ENCODE measurements at regions not wholly inside any gene's neighbourhood (a gene's known extent, or its start where the extent isn't known, plus 50 kb on each side); places are given as distances from the start of the nearest gene placed in this dataset.

DNA sequence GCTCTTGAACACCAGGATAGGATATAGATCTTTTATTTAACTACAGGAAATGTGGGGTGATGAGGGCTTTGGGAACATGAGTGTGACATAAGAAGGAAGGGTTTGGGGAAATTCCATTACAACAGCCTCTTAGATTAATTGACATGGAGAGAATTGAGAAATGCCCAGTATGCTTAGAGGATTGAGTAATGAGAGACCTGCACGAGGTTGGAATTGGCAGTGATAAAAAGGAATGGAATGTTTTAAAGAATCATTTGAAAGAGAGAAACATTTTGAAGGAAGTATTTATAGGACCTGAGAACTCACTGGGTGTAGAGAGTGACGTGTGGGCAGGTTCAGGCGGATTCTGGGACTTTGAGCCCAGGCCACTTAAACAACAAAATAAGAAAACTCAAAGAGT, 227.0 kb downstream of the BMP2 start:
- no peak for DNase-seq
- in situ Hi-C loops (cut with MboI; ENCODE audit: low sequenced_read_pairs), result no loop called here

More for the DNA sequence above, 227.0 kb downstream of the BMP2 start:
- no peak overlapping the region for H2AFZ ChIP-seq (replicated peaks; ENCODE audit: low read length, poor library complexity)
- no peaks in the 10 kb centered on the region for H3K79me1 ChIP-seq (ENCODE audit: low read depth in 1 of 2, low read length in 2 of 2)
- H3K4me3 ChIP-seq (ENCODE audit: insufficient read depth, low read depth, low read length), result no peak overlapping the region
- ChIA-PET CTCF (no interaction called here), POLR2A (ENCODE audit: unreplicated experiment) (no interaction called here)
- no peaks in the 10 kb centered on the region for H3K4me1 ChIP-seq (ENCODE audit: control insufficient read depth, insufficient read depth, low read length)
- no peak for ATAC-seq (ENCODE audit: low read depth)
- H2BK20ac ChIP-seq (ENCODE audit: low read depth, low read length), result no peak overlapping the region
- H3K4ac ChIP-seq (ENCODE audit: low read depth, low read length), result no peak overlapping the region
- H2BK120ac ChIP-seq (ENCODE audit: low read depth, low read length), result no peak overlapping the region
- H3K27ac ChIP-seq (ENCODE audit: insufficient read depth, low read length), result no peak overlapping the region
- TF ChIP-seq POLR2A (IDR thresholded peaks at IDR 0.05; ENCODE audit: low read depth, low read length), result no peak
- no peak for TF ChIP-seq RAD21 (IDR thresholded peaks at IDR 0.05; ENCODE audit: low read length)
- no peak for TF ChIP-seq RCOR1 (IDR thresholded peaks at IDR 0.05; ENCODE audit: insufficient replicate concordance, low read length)
- no peak for TF ChIP-seq CHD1 (IDR thresholded peaks at IDR 0.05; ENCODE audit: low read depth, low read length)
- no peak for TF ChIP-seq MXI1 (IDR thresholded peaks at IDR 0.05; ENCODE audit: borderline replicate concordance, low read depth, low read length)
- TF ChIP-seq, protein P1, sequence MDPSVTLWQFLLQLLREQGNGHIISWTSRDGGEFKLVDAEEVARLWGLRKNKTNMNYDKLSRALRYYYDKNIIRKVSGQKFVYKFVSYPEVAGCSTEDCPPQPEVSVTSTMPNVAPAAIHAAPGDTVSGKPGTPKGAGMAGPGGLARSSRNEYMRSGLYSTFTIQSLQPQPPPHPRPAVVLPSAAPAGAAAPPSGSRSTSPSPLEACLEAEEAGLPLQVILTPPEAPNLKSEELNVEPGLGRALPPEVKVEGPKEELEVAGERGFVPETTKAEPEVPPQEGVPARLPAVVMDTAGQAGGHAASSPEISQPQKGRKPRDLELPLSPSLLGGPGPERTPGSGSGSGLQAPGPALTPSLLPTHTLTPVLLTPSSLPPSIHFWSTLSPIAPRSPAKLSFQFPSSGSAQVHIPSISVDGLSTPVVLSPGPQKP (IDR thresholded peaks at IDR 0.05; ENCODE audit: borderline replicate concordance, low read depth, low read length), result no peak
- no peak for TF ChIP-seq MAZ (IDR thresholded peaks at IDR 0.05; ENCODE audit: borderline replicate concordance, low read depth, low read length)
- TF ChIP-seq, protein P2, sequence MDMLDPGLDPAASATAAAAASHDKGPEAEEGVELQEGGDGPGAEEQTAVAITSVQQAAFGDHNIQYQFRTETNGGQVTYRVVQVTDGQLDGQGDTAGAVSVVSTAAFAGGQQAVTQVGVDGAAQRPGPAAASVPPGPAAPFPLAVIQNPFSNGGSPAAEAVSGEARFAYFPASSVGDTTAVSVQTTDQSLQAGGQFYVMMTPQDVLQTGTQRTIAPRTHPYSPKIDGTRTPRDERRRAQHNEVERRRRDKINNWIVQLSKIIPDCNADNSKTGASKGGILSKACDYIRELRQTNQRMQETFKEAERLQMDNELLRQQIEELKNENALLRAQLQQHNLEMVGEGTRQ (IDR thresholded peaks at IDR 0.05; ENCODE audit: low read depth, low read length), result no peak
- TF ChIP-seq, protein P3, sequence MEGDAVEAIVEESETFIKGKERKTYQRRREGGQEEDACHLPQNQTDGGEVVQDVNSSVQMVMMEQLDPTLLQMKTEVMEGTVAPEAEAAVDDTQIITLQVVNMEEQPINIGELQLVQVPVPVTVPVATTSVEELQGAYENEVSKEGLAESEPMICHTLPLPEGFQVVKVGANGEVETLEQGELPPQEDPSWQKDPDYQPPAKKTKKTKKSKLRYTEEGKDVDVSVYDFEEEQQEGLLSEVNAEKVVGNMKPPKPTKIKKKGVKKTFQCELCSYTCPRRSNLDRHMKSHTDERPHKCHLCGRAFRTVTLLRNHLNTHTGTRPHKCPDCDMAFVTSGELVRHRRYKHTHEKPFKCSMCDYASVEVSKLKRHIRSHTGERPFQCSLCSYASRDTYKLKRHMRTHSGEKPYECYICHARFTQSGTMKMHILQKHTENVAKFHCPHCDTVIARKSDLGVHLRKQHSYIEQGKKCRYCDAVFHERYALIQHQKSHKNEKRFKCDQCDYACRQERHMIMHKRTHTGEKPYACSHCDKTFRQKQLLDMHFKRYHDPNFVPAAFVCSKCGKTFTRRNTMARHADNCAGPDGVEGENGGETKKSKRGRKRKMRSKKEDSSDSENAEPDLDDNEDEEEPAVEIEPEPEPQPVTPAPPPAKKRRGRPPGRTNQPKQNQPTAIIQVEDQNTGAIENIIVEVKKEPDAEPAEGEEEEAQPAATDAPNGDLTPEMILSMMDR (conservative IDR thresholded peaks at IDR 0.05; ENCODE audit: low read depth, low read length), result no peak
- no peak for TF ChIP-seq BHLHE40 (IDR thresholded peaks at IDR 0.05; ENCODE audit: low read depth, low read length)
- TF ChIP-seq RFX5 (IDR thresholded peaks at IDR 0.05; ENCODE audit: low read depth, low read length), result no peak
- no peak for TF ChIP-seq SMC3 (IDR thresholded peaks at IDR 0.05; ENCODE audit: low read depth, low read length)
- TF ChIP-seq FOS (IDR thresholded peaks at IDR 0.05; ENCODE audit: low read depth, low read length), result no peak
- no peak for TF ChIP-seq NFE2L2 (IDR thresholded peaks at IDR 0.05; ENCODE audit: low read depth, low read length)
- no peak for TF ChIP-seq MAFK (IDR thresholded peaks at IDR 0.05; ENCODE audit: low read depth, low read length)
- TF ChIP-seq CEBPB (IDR thresholded peaks at IDR 0.05; ENCODE audit: low read depth, low read length), result no peak
- H2AK9ac ChIP-seq (replicated peaks; ENCODE audit: low read depth, low read length, poor library complexity), result no peak overlapping the region
- no peak overlapping the region for H2BK15ac ChIP-seq (ENCODE audit: low read depth, low read length)
- no peak overlapping the region for H3K4me2 ChIP-seq (ENCODE audit: low read depth, low read length)
- H3K56ac ChIP-seq (ENCODE audit: extremely low read depth, insufficient read depth, low read length), result no peak overlapping the region
- no peak overlapping the region for H4K91ac ChIP-seq (ENCODE audit: insufficient read depth, low read depth, low read length)
- peaks cover 4% of the 10 kb centered on the region for H3K9me3 ChIP-seq (ENCODE audit: control insufficient read depth, insufficient read depth, low read length)
- H3K9ac ChIP-seq (ENCODE audit: low read depth, low read length), result no peak overlapping the region
- H4K5ac ChIP-seq (ENCODE audit: low read depth, low read length), result no peak overlapping the region
- no peak overlapping the region for H3K23ac ChIP-seq (ENCODE audit: low read depth, low read length)
- no peaks in the 10 kb centered on the region for H3K27me3 ChIP-seq (ENCODE audit: control insufficient read depth, insufficient read depth, low read length)
- no peaks in the 10 kb centered on the region for H3K36me3 ChIP-seq (ENCODE audit: control insufficient read depth, insufficient read depth, low read length)
- WGBS, 2 experiments (ENCODE audit: extremely low coverage in 2 of 2, insufficient read length in 1 of 2), result 0% methylated on average over 1 of the region's 3 CpGs; no CpG with 5 or more reads in 1 of the 2 experiments
- no TSS peak for BruUV-seq (replicated peaks)
- no peak overlapping the region for H2AK5ac ChIP-seq (ENCODE audit: low read depth, low read length)
- H3K14ac ChIP-seq (replicated peaks; ENCODE audit: low read depth, low read length), result no peak overlapping the region
- no peaks in the 10 kb centered on the region for H4K20me1 ChIP-seq (ENCODE audit: insufficient read depth, low read length)
- no peak overlapping the region for H4K8ac ChIP-seq (ENCODE audit: low read depth in 2 of 2, low read length in 2 of 2)
- no peak overlapping the region for H3K18ac ChIP-seq (ENCODE audit: low read depth, low read length)
- dilution Hi-C loops (cut with HindIII; ENCODE audit: low sequenced_read_pairs, unreplicated experiment) (no loop called here), intact Hi-C loops (cut with micrococcal nuclease) (no loop called here)
- H2BK5ac ChIP-seq (ENCODE audit: low read depth, low read length, poor library complexity, severe bottlenecking), result no peak overlapping the region
- H3K9me1 ChIP-seq (ENCODE audit: insufficient read depth, low read length), result no peaks in the 10 kb centered on the region
